Activated CD4-positive, alpha-beta T cell treated with anti-CD3 and anti-CD28 coated beads for 48 hours (primary cell): ENCODE measurements at regions not wholly inside any gene's neighbourhood (a gene's known extent, or its start where the extent isn't known, plus 50 kb on each side); places are given as distances from the start of the nearest gene placed in this dataset.

Experiments
- DNase-seq: peaks from one replicate; pipeline ENCODE4 v3.0.0-alpha.2; 2020

- DNase-seq: no peak
These were observed 516.5 kb upstream of the CNKSR2 start for GRCh38 chrX:20857746-20858145.

- no peak for DNase-seq
These were observed 535.7 kb upstream of the CNKSR2 start for GRCh38 chrX:20838477-20838876.

GRCh38 chrX:20829665-20830491 lies 544.3 kb upstream of the CNKSR2 start:
- no peak for DNase-seq

DNA sequence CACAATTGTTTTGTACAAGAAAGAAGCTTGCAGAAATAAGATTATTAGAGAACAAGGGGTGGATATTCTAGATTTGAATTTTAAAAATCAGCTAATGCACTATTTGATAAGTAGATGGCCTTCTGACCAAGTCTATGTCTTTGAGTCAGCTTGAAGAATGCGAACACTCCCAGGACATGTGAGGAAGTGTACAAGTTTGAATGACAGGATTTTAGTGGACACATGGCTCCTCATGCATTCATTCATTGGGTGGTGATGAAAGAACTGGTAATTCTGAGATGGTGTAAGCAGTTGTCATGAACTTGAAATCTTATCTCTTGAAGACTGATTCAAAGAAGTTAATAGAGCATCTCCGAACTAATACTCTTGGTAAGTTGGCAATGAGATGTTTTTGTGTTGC lies 548.2 kb upstream of the CNKSR2 start:
- DNase-seq: no peak

GRCh38 chrX:20803971-20804370 lies 537.3 kb upstream of the RPS6KA3 start:
- DNase-seq: no peak

- no peak for DNase-seq
These were observed 535.3 kb upstream of the RPS6KA3 start for GRCh38 chrX:20802036-20802435.

- no peak for DNase-seq
These were observed 529.7 kb upstream of the RPS6KA3 start for GRCh38 chrX:20796450-20796849.

DNA sequence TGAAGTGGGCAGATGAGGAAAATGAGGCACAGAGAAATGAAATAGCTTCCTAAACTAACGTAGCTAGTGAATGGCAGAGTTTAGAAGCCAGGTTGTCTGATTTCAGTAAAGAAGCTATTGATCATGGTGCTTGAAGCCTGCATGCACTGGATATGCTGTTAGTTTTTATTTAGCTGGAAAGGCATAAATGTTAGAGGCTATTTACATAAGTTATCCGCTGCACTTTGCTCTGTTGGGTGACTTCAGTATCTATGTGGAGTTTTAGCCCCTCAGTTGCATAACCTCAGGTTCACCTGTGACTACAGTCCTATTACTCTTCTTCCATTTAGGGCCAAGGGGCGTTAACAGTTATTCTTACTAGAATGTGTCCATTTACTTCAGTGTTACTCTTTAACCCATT lies 522.4 kb upstream of the RPS6KA3 start:
- no peak for DNase-seq

- DNase-seq: no peak
These were observed 500.6 kb upstream of the RPS6KA3 start for GRCh38 chrX:20767346-20767745.

GRCh38 chrX:20756585-20756984 lies 489.9 kb upstream of the RPS6KA3 start:
- DNase-seq: no peak

GRCh38 chrX:20753076-20753475 lies 486.4 kb upstream of the RPS6KA3 start:
- DNase-seq: no peak

- no peak for DNase-seq
These were observed 480.0 kb upstream of the RPS6KA3 start for GRCh38 chrX:20746690-20747089.

GRCh38 chrX:20743046-20743445 lies 476.3 kb upstream of the RPS6KA3 start:
- no peak for DNase-seq

- DNase-seq: no peak
These were observed 475.4 kb upstream of the RPS6KA3 start for GRCh38 chrX:20742106-20742505.

DNA sequence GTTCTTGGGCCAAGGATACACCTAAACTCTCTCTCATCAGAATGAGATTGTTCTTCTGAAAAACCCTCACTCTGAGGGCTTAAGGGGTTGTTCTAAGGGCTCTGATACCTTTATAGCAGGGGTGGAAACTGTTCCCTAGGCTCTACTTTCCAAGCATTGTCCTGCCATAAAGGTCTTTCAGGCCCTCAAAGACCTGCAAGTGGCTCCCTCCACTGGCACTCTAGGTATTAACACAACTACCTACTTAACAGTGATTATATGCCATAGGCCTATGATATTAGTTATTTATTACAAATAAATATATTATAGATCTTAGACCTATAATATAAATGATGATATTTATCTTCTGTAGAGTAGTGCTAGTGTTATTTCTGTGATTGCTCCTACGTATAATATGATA lies 473.7 kb upstream of the RPS6KA3 start:
- no peak for DNase-seq

DNA sequence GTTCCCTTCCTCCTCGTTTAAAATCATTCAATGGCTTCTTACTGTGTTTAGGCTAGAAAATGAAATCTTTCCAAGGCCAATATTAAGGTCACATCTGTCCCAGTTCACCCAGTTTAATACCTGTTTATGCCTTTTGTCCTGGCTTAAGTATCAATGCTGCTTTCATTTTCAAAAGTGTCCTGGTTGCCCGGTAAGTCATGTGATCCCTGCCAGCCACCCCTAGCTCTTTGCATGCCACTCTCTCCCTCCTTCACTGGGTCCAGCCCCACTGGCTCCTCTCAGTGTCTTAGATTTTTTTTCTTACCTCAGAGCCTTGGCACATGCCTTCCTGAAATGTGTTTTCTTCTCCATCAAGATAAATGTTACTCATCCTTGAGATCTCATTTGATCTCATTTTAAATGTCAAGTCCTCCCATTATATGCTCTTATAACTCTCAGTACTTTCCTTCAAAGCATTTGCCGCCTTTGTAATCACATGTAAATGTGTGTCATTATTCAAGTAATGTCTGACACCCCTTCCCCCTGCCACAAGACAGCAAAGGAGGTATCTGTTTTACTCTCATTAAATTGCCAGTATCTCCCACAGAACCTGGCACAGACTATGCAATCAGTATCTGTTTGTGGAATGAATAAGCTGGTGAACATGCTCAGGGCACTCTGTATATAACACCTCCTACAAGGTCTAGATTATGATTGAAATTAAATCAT lies 472.5 kb upstream of the RPS6KA3 start:
- DNase-seq: no peak

DNA sequence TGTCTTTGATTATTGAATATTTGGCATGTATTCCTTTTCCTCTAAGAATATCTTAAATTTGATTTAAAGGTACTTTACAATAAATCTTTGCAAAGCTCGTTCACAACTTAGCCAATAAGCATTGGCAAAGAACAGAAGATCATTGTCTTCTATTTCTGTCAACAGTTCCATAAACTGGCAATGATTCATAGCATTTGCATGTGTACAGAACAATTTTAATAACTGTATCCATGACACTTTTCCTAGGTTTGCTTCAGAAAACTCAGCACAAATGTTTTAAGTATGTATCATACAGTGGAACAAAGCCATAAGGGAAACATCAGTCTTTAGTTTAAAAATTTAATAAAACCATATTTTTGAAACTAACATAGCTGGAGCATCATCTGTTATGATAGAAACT lies 462.7 kb upstream of the RPS6KA3 start:
- no peak for DNase-seq

- DNase-seq: no peak
These were observed 460.7 kb upstream of the RPS6KA3 start for GRCh38 chrX:20727447-20727846.

DNA sequence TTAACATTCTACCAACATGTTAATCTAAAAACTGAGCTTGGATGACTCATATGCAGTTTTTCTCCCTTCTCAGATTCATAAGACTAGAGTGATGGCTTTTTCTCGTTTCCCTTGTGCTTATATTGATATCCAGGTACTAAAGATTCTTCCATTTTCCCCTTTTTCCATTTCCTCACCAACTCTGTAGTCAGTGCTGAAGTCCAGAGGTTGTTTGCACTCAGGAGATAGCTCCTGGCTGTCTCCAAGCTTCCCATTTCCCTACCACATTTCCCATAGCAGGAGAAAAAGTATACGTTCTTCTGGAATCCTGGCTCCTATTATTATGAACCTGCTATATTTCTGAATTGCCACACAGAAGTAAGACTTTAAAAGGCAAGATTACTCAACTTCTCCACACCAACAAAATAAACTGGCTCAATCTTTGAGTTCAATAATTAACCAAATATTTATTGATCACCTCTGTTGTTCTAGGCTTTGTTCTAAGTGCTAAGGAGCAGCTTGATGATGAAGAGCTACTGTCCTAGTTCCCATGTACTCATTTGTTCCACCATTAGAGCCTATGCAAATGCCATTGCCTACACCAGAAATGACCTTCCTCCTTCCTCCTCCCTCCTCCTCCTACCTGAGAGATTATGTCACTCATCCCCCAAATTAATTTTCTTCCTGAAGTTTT lies 454.4 kb upstream of the RPS6KA3 start:
- DNase-seq: no peak

DNA sequence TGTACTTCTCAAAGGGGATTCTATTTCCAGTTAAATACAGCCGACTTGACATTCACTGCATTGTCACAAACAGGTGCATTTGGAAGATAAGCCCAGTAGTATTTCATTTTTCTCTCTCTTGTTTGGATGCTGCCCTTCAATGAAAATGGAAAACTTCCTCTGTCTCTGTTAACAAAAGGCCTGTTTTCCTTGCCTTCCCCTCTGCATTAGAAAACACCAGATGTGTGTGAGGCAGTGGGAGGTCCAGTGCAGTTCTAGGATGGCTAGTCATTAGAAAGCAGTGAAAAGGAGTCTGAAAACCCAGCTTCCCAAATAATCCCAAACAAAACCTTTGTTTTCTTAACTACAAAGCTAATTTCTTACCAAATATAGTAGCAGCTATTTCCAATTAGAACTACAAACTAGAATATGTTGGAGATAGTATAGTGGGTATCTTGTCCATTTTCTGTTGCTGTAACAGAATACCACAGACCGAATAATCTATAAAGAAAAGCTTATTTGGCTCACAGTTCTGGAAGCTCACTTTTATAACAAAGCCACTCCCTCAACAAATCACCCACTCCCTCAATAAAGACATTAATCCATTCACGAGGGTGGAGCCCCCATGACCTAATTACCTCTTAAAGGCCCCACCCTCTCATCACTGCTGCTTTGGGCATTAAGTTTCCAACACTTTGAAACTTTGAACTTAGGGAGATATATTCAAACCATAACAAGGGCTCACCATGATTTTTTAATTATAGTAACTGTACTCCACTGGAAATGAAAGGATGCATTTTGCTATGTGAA lies 452.1 kb upstream of the RPS6KA3 start:
- no peak for DNase-seq

DNA sequence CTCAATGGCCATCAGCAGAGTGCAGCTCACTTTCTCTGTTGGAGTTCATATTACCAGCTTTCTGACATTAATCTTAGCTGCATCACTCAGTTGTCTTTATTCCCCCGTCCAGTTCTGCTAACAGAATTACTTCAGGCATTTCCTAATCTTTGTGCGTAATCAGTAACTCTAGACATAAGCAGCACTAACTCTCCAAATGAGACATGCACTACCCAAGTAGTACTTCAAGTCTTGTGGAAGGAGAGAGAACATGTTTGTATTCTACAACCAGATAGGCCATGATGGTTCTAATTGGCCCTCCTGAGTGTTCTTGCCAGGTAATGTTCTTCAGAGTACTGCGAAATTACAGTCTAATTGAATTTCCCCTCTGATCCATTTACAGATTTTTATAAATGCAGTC lies 448.5 kb upstream of the RPS6KA3 start:
- DNase-seq: no peak

GRCh38 chrX:20712811-20713210 lies 446.1 kb upstream of the RPS6KA3 start:
- no peak for DNase-seq

DNA sequence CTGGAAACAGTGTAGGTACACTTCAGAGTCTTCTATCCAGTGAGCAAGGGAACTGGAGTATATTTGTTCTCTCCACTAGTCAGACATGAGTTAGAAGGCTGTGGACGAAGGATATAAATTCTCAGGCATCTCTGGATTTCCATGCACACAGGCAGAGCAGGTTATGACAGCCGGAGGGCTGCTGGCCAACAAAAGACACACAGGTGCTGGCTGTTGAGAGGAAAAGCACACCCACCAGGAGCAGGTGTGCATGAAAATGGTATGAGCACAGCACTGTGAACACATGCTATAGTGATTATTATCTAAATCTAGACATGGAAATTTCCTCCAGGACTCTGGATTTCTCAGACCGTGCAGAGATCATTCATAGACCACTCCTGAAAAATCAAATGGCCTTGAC lies 444.7 kb upstream of the RPS6KA3 start:
- no peak for DNase-seq
